Activated naive CD4-positive, alpha-beta T cell treated with anti-CD3 and anti-CD28 coated beads, Interleukin-2, amount 50 U/mL, for 24 hours (primary cell): ENCODE measurements at regions not wholly inside any gene's neighbourhood (a gene's known extent, or its start where the extent isn't known, plus 50 kb on each side); places are given as distances from the start of the nearest gene placed in this dataset.
"Not testable (repeated sequence)": the region's sequence is repeated elsewhere in the genome, so short reads cannot be mapped to it uniquely, and the experiment has no call there.

Experiments used
- H3K27ac Mint-ChIP-seq: one replicate; pipeline ENCODE4 v1.8.0; 2021; ENCODE audit warnings: mild to moderate bottlenecking, mixed read lengths
- H3K27me3 Mint-ChIP-seq: one replicate; pipeline ENCODE4 v1.8.0; 2021; ENCODE audit warnings: mixed read lengths
- H3K36me3 Mint-ChIP-seq: one replicate; pipeline ENCODE4 v1.8.0; 2021; ENCODE audit warnings: mixed read lengths
- H3K4me1 Mint-ChIP-seq: one replicate; pipeline ENCODE4 v1.8.0; 2021; ENCODE audit warnings: mixed read lengths
- H3K4me3 Mint-ChIP-seq: one replicate; pipeline ENCODE4 v1.8.0; 2021; ENCODE audit warnings: mild to moderate bottlenecking, mixed read lengths
- H3K9me3 Mint-ChIP-seq: one replicate; pipeline ENCODE4 v1.8.0; 2021; ENCODE audit warnings: mixed read lengths

DNA sequence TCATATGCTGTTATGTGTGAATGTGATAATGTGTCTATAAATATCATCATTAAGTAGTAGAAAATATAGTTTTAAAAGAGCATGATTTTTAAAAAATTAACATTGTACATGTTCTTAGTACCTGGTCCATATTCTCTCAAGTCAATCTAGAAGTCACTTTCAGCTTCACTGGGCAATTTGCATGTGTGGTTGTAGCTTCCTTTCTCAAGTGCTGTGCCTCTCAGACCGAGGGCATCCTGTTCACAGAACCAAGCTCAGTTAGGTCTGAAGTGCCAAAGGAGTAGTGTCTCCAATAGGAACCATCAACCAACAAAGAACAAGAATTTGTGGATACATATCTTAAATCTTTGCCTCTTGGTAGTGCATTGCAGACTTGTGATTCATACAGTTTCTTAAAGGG, 541.8 kb upstream of the SLC10A2 start:
- Mint-ChIP-seq H3K9me3 (no peaks in the 10 kb centered on the region), H3K4me1 (no peaks in the 10 kb centered on the region), H3K27me3 (no peaks in the 10 kb centered on the region), H3K27ac (no peak overlapping the region), H3K4me3 (no peak overlapping the region), H3K36me3 (no peaks in the 10 kb centered on the region)

DNA sequence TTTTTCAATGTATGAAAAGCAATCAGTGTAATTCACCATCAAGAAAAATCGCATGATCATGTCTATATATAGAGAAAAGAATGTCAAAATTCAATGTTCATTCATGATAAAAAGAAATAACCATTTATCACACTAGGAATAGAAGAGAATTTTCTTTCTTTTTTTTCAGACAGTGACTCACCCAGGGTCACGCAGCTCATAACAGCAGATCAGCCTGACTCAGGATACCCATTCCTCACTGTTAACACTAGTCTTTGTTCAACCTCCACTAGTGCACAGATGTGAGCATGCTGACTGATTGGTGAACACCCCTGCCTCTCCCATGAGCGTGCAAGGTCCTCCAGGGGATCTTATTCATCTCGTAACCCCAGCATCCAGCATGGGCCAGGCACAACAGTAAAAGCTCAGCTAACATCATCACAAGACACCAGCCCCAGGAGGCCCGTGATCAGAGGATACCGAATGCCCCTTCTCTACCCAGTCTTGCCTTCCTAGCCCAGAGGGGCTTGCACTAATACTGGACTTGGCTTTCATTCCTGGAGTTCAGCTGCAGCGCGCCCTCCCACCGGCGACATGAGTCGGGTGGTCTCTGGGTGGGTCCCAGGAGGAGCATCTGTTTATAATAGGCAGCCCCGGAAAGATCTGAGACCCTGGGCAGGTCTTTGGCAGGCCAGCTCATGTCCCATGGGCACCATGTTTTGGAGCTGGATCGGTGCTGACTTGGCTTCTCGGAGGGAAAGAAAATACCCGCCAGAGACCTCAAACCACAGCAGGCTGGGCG, 539.5 kb upstream of the SLC10A2 start:
- Mint-ChIP-seq H3K9me3 (no peaks in the 10 kb centered on the region), H3K27me3 (no peaks in the 10 kb centered on the region), H3K36me3 (no peaks in the 10 kb centered on the region), H3K27ac (no peak overlapping the region), H3K4me1 (no peaks in the 10 kb centered on the region), H3K4me3 (no peak overlapping the region)

DNA sequence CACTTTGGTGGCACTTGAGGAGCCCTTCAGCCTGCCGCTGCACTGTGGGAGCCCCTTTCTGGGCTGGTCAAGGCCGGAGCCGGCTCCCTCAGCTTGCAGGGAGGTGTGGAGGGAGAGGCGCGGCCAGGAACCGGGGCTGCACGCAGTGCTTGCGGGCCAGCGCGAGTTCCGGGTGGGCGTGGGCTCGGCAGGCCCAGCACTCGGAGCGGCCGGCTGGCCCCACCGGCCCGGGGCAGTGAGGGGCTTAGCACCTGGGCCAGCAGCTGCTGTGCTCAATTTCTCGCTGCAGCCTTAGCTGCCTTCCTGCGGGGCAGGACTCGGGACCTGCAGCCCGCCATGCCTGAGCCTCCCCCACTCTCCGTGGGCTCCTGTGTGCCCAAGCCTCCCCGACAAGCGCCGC, 533.7 kb upstream of the SLC10A2 start:
- not testable (repeated sequence) for H3K4me1 Mint-ChIP-seq, H3K9me3 Mint-ChIP-seq, H3K36me3 Mint-ChIP-seq, H3K4me3 Mint-ChIP-seq, H3K27ac Mint-ChIP-seq, H3K27me3 Mint-ChIP-seq

DNA sequence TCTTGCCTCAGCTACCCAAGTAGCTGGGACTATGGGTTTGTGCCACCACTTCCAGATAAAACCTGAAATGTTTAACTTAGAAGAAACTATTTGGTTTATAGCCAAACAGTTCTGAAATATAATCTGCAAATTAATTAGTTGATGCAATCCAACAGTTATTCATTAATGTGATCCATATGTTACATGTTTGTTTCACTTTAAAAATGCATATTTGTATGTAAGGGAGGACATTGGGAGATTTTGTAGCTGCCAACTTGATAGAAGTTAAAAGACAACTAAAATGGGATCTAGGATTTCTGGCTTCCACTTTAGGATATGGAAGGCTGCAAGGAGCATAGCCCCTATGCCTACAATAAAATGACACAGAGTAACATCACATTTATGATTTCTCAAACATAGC, 532.5 kb upstream of the SLC10A2 start:
- H3K4me3 Mint-ChIP-seq = no peak overlapping the region
- H3K27ac Mint-ChIP-seq = no peak overlapping the region

DNA sequence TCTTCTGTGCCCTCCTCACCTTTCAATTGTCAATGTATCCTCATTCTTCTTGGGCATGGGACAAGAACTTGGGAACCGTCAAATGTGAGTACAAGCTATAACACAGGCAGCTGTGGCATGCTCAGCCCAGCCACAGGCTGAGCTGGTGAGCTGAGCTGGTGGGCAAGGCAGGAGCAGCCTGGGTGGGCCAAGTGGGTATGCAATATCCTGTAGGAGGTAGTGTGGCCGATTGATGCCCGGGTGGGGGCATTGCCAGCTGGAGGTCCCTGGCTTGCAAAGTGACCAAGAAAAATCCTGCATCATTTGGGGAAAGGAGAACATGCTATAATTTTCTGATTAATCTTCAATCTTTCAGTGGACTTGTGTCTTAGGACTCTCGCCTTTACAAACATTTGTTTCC, 507.2 kb upstream of the SLC10A2 start:
- no peak overlapping the region for H3K4me3 Mint-ChIP-seq
- H3K36me3 Mint-ChIP-seq = no peaks in the 10 kb centered on the region
- H3K27ac Mint-ChIP-seq = no peak overlapping the region
- peaks cover 10% of the 10 kb centered on the region for H3K9me3 Mint-ChIP-seq
- H3K27me3 Mint-ChIP-seq = no peaks in the 10 kb centered on the region
- H3K4me1 Mint-ChIP-seq = no peaks in the 10 kb centered on the region

More for the DNA sequence above, 532.5 kb upstream of the SLC10A2 start:
- no peaks in the 10 kb centered on the region for H3K27me3 Mint-ChIP-seq
- H3K4me1 Mint-ChIP-seq = no peaks in the 10 kb centered on the region
- H3K9me3 Mint-ChIP-seq = no peaks in the 10 kb centered on the region
- no peaks in the 10 kb centered on the region for H3K36me3 Mint-ChIP-seq

DNA sequence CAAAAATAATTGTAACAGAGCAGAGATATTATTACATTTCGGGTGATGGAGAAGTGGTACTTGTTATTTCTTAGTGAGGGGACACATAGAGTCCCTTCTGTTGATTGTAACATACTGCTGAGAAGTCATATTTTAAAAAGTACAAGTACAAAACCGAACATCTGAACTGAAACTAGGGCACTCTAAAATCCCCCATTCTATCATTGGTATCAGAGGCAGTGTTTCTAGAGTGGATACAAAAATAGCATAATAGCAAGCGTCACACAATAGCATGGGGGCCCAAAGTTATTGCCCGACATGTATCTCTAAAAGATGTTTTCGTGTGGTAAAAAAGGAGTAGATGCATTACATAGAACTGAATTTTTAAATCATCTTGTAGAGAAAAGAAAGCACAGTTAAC, 502.1 kb upstream of the SLC10A2 start:
- Mint-ChIP-seq H3K4me3 (no peak overlapping the region), H3K36me3 (no peaks in the 10 kb centered on the region), H3K27me3 (no peaks in the 10 kb centered on the region), H3K27ac (no peak overlapping the region), H3K9me3 (peaks cover 17% of the 10 kb centered on the region), H3K4me1 (no peaks in the 10 kb centered on the region)

DNA sequence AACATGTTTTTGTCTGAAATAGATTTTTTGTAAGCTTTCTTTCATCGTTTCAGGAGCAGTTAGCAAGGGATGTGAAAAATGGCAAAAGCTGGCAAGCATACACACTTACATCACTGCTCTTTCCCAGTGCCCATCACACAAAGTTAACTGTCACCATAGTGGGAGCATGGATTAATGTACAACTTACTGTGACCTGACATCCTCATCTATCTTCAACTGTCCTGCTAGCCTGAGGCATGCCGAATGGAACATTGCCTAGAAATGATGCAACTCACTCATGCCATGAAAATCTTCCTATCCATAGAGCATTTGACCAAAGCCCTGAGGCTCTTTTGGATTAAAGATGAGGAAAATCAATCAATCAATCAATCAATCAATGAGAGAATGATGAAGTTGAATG, 491.7 kb upstream of the SLC10A2 start:
- Mint-ChIP-seq H3K9me3 (peaks cover 19% of the 10 kb centered on the region), H3K4me3 (no peak overlapping the region), H3K27me3 (no peaks in the 10 kb centered on the region), H3K36me3 (no peaks in the 10 kb centered on the region), H3K27ac (no peak overlapping the region), H3K4me1 (no peaks in the 10 kb centered on the region)

DNA sequence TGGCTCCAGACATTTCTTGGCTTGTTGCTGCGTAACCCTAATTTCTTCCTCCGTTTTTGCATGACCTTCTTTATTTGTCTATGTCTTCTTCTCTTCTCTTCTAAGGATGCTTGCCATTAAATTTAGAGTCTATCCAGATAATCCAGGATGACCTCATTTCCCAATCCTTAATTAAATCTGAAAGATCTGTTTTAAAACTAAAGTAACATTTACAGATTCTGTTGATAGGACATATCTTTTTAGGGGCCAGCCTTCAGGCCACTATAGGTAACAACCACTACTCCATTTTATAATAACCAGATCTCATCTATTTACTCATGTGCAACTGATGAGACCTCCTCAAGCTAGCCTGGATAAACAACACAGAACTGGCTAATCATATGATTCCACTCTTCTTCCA, 490.5 kb upstream of the SLC10A2 start:
- no peak overlapping the region for H3K4me3 Mint-ChIP-seq
- no peaks in the 10 kb centered on the region for H3K27me3 Mint-ChIP-seq
- H3K4me1 Mint-ChIP-seq = no peaks in the 10 kb centered on the region
- H3K9me3 Mint-ChIP-seq = peaks cover 19% of the 10 kb centered on the region
- H3K27ac Mint-ChIP-seq = no peak overlapping the region
- no peaks in the 10 kb centered on the region for H3K36me3 Mint-ChIP-seq

DNA sequence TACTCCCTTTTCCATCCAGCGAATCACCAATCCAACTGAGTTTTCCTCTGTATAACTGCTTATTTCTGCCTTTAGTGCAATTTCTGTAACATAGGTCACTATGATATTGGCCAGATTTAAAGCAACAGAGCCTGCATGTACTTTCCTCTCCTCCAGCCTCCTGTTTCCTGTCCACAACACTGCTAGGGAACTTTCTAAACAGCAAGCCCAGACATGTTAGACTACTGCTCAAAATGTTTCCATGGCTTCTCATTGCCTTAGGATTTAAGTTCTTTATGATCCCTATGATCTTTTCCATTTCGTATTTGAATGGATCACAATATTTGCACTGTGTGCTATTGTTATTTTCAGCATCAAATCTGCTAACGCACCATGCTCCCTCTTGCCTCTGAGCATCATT, 481.7 kb upstream of the SLC10A2 start:
- H3K27me3 Mint-ChIP-seq = no peaks in the 10 kb centered on the region

DNA sequence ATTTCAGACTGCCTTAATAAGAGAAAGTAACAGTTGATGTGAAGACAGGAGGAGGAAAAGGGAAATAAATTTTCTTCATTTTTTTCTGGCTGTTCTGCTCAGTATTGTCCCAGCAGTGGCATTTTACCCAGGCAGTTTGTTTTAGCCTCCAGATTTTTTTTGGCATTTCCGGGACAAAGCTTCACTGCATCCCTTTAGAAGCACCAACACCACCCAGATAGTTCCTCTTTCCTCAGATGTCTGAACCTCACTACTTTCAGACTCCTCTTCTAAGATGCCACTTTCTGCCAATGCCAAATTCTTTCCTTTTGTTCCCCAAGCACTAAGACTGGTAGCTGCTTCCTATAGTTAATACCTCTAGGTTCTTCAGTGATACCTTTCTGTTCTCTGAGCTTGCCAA, 480.1 kb upstream of the SLC10A2 start:
- Mint-ChIP-seq H3K36me3 (peaks cover 2% of the 10 kb centered on the region), H3K4me3 (no peak overlapping the region), H3K27ac (no peak overlapping the region), H3K4me1 (no peaks in the 10 kb centered on the region), H3K9me3 (peaks cover 46% of the 10 kb centered on the region), H3K27me3 (no peaks in the 10 kb centered on the region)

More for the DNA sequence above, 481.7 kb upstream of the SLC10A2 start:
- H3K4me3 Mint-ChIP-seq = no peak overlapping the region
- peaks cover 2% of the 10 kb centered on the region for H3K36me3 Mint-ChIP-seq
- no peaks in the 10 kb centered on the region for H3K4me1 Mint-ChIP-seq
- H3K27ac Mint-ChIP-seq = no peak overlapping the region
- peaks cover 36% of the 10 kb centered on the region for H3K9me3 Mint-ChIP-seq

DNA sequence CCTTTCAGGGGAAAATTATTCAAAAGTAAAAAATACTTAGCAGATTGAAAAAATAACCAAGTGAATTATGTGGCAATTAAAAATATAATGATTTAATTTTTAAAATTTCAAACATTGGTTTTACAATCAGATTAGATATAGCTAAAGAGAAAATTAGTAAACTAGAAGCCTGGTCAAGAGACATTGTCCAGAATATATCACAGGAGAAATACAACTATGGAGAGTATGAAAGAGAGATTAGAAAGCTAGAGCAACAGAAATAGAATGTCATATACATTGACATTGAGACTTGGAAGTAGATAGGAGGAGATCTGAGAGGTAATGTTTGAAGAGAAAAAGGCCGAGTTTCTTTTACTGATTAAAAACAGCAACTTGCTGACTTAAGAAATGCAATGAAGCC, 476.4 kb upstream of the SLC10A2 start:
- no peak overlapping the region for H3K4me3 Mint-ChIP-seq
- peaks cover 2% of the 10 kb centered on the region for H3K36me3 Mint-ChIP-seq
- H3K9me3 Mint-ChIP-seq = peaks cover 37% of the 10 kb centered on the region
- no peaks in the 10 kb centered on the region for H3K4me1 Mint-ChIP-seq
- no peak overlapping the region for H3K27ac Mint-ChIP-seq
- no peaks in the 10 kb centered on the region for H3K27me3 Mint-ChIP-seq

DNA sequence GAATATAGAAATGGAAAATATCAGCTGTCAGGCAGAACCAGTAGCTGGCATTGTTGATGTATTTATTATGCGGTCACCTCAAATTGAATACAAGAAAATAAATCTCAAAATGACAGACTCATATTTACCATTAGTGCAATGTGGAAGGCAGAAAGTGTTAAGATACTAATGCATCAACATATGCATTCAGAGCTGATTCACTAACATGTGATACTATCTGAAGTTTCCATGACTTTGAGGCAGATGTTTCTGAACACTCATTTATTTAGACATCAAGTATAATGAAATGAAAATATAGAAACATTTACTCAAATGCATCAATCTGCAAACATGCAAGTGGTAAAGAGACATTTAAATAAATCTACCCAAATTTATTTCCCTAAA, 474.2 kb upstream of the SLC10A2 start:
- Mint-ChIP-seq H3K4me1 (no peaks in the 10 kb centered on the region), H3K9me3 (peaks cover 26% of the 10 kb centered on the region), H3K27ac (no peak overlapping the region), H3K36me3 (peaks cover 2% of the 10 kb centered on the region), H3K27me3 (no peaks in the 10 kb centered on the region), H3K4me3 (no peak overlapping the region)

DNA sequence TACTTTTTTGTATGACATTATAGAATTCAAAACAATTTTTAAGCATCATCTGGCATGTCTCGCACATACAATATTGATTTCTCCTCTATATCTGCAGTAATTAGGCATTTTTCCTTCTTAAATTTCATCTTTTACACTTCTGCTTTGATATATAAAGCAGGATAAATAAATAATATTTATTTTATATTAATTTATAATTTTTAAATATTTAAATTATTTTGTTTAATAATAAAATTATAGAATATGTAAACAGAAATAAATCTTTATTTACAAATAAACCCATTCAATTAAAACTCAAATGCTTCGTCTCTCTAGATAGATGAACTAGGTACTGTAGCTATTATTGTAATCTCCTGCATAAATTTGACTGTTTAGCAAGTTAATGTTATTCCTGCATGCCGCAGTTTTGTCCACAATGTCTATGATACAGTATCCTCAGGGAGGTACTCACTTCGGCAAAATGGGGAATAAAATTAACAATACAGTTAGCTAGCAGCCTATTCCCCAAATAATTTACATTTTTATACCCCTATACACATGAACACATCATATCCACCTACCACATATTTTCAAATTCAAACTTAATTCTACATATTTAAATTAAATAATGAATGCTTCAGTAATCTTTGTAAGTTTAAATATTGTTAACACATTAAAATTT, 473.6 kb upstream of the SLC10A2 start:
- Mint-ChIP-seq H3K9me3 (peaks cover 21% of the 10 kb centered on the region), H3K27me3 (no peaks in the 10 kb centered on the region), H3K27ac (no peak overlapping the region), H3K4me3 (no peak overlapping the region), H3K36me3 (peaks cover 2% of the 10 kb centered on the region), H3K4me1 (no peaks in the 10 kb centered on the region)

DNA sequence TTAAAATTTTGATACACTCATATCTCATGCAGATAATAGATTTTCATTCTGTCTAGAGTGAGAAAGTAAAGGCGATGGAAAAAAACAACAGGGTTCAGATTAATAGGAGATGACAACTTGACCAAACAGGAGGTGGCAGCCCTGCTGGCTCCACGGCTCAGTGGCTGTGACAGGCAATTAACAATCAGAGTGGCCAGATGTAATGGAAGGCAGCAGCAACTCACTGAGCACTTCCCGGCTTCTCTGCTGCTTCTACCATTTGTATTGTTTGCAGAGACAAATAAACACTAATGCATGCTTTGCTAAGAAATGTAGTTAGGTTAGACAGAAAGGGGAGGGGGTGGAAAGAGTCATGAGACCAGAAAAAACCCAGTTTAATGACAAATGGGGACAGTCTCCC, 473.0 kb upstream of the SLC10A2 start:
- Mint-ChIP-seq H3K27me3 (no peaks in the 10 kb centered on the region), H3K4me3 (no peak overlapping the region), H3K36me3 (no peaks in the 10 kb centered on the region), H3K27ac (no peak overlapping the region), H3K4me1 (no peaks in the 10 kb centered on the region), H3K9me3 (peaks cover 16% of the 10 kb centered on the region)

DNA sequence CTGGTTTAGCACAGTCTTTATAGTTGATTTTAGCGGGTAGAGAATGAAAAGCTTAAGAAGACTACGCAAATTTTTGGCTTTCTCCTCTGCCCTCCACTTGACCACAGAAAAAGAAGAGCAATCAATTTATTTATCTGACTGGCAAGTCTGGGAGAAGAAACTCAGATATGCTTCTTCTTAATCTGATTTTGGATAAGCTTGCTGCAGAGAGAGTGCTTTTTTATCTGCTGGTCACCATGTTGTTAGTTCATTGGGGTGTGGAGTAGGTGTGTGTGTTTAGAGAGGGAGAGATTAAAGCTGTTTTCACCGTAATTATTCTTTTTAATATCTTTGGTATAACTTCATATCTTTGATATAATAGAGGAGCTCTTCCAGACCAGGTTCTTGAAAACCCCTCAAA, 471.4 kb upstream of the SLC10A2 start:
- no peak overlapping the region for H3K27ac Mint-ChIP-seq
- H3K4me1 Mint-ChIP-seq = no peaks in the 10 kb centered on the region
- no peaks in the 10 kb centered on the region for H3K36me3 Mint-ChIP-seq
- peaks cover 7% of the 10 kb centered on the region for H3K9me3 Mint-ChIP-seq
- no peaks in the 10 kb centered on the region for H3K27me3 Mint-ChIP-seq
- H3K4me3 Mint-ChIP-seq = no peak overlapping the region

DNA sequence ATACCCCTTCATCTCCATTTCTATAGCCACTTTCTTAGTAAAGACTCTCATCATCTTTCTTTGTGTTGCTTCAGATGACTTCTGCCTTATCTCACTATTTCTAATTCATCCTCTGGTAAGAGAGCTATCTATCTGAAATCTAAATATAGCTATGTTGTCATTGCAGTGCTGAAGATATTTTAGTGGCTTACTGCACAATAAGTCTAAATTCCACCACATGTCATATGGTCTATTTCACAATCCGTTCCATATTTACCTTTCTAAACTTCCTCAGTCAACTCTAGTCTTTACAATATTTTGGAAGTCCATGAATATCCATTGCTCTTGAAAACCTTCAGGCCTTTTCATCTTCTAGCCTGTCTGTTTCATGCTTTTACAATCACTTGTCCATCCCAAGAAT, 465.1 kb upstream of the SLC10A2 start:
- Mint-ChIP-seq H3K36me3 (no peaks in the 10 kb centered on the region), H3K27me3 (no peaks in the 10 kb centered on the region), H3K9me3 (peaks cover 5% of the 10 kb centered on the region), H3K4me3 (no peak overlapping the region), H3K27ac (no peak overlapping the region), H3K4me1 (no peaks in the 10 kb centered on the region)

DNA sequence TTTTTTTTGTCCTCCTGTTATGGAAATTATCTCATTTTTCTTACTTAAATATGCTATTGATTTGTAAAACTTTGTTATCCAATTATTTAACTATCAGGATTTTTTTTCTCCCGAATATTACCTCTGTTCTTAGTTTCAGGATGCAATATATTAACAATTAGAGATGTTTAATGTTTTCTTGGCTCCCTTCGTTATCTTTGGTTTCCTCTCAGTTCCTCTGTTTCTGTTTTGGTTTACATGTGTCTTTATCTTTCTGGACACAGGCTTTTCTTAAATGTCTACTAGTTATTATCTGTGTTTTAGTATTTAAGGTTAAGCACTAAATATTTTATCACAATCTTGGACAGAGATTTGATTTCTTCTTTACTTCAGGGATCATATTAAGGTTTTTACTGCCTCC, 462.2 kb upstream of the SLC10A2 start:
- Mint-ChIP-seq H3K27me3 (no peaks in the 10 kb centered on the region), H3K27ac (no peak overlapping the region), H3K4me3 (no peak overlapping the region), H3K36me3 (no peaks in the 10 kb centered on the region), H3K9me3 (peaks cover 5% of the 10 kb centered on the region), H3K4me1 (no peaks in the 10 kb centered on the region)
